HG03439 (cell line): ENCODE measurements at regions not wholly inside any gene's neighbourhood (a gene's known extent, or its start where the extent isn't known, plus 50 kb on each side); places are given as distances from the start of the nearest gene placed in this dataset.

Experiments used
- ATAC-seq: cut with Tn5 transposase; IDR thresholded peaks from one replicate; pipeline ENCODE4 v1.9.1; 2021; ENCODE audit warnings: mild to moderate bottlenecking, moderate library complexity; ENCODE audit not compliant: unreplicated experiment

DNA sequence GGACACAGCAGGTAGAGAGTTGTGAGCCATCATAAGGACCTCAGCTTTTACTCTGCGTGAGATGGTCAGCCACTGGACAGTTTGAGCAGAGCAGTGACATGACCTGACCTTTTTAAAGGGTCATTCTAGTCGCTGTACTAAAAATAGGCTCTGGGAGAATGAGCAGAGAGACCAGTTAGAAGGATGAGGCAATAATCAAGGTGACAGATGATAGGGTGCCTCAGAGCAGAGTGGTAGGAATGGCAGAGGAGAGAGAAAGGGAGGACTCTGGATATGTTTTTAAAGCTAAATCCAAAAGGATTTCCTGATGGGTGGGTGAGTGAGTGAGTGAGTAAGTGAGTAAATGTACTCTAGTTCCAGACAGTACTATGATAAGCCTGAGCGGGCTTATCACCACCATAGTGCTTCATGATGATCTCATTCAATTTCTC lies 83.6 kb upstream of the ARHGAP5 start:
- ATAC-seq: no peak

- no peak for ATAC-seq
These were observed 82.6 kb upstream of the ARHGAP5 start for GRCh38 chr14:31994391-31995033.

- no peak for ATAC-seq
These were observed 73.5 kb upstream of the ARHGAP5 start for GRCh38 chr14:32003585-32003984.

- no peak for ATAC-seq
These were observed 72.8 kb upstream of the ARHGAP5 start for GRCh38 chr14:32004300-32004699.

DNA sequence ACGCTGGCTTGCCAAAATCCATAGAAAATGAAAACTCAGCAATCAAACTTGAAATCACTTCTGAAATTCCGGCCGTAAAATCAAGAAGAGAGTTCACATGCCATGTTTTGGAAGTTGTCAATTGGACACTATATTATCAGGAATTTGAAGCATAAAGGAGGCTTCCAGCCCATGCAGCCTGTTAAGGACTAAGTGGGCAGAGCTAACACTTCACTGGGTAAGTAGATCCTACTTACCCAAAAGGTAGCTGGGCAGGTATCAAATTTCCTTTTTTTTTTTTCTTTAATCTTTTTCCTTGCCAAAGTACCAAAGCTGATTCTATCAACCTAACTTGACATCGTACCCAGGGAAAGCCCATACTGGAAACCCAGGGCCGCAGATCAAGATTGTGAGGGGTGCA lies 71.5 kb upstream of the ARHGAP5 start:
- no peak for ATAC-seq

DNA sequence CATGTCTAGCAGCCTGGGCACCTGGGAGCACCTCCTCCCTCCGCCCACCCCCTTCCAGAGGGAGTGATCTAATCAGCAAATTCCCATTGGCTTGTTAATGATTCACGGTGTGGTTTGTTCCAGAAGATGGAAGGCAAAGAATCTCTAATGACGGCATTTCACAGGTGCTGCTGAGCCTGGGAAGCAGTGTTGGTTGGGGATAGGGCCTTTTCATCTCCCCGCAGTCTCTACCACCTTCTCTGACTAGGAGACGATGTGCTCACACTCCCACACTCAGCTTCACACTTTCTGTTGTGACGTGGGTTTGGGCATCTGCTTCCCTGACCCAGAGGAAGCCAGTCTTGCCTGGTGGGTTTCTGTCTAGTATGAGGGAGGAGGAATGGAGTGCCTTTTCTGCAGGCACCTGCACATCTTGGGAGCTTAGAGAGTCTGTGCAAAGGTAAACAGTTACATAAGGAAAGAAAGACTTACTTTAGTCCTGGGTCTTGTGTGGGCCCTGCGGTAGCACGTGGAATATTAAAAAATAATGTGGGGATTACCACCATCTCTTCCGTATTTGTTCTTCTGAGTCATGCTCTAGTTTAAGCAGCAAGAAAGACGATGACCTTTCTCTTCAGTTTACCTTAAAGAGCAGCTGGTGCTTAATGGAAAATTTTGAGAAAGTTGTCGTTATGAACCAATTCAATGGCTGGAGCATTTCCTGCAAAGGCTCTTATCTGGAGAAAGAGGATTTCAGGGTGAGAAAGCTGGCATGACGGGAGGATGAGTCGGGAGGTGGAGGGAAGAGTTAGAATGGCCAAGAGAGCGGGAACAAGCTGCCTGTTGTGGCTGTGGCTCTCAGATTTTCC lies 70.6 kb upstream of the ARHGAP5 start:
- ATAC-seq: no peak

GRCh38 chr14:32007755-32008362 lies 69.2 kb upstream of the ARHGAP5 start:
- ATAC-seq: no peak

DNA sequence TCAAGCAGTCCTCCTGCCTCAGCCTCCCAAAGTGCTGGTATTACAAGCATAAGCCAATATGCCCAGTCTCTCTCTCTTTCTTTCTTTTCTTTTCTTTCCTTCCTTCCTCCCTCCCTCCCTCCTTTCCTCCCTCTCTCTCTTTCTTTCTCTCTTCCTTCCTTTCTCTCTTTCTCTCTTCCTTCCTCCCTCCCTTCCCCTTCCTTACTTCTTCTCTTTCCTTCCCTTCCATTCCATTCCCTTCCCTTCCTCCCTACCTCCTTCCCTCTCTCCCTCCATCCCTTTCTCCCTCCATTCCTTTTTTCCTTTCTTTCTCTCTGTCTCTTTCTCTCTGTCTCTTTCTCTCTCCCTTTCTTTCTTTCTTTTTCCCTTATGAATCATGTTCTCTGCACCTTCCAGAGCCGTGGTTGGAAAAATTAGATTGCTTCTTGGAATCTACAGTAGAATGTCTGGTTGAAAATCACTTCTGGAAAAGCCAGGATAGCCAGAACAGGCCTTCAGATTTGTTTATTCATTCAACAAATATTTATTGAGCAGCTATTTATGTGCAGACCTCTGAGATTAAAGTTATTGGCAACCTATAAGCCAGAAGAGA lies 68.4 kb upstream of the ARHGAP5 start:
- no peak for ATAC-seq

DNA sequence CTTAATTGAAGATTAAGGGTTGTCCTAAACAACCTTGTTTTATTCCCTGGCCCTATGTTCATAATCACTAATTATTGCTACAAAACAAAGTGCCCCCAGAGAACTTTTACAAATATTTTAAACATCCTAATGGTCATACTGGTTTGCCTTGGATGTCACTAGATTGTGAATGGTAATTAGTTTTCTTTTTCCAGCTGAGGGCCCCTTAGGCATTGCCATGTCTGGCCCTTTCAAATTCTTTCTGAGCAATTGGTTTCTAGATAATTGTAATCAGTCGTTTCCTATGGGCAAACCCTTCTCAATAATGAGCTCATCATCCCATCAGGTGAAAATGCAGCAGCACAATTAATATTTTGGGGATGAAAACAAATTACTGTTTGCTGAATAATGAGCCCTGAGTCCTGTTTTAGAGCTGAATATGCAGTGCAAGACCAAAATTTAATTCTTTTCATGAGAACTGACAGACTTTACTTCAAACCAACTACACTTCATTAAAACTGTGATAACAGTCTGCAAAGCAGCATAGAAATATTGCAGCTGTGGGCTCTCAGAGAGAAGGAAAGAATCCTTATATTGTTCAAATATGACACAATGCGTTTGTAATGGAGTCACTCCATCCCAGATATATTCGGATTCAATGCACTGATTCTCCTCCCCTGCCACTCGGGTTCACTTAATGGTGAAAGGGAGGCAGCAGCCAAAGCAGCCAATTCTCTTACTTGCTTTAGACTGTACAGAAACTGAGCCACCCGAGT lies 67.7 kb upstream of the ARHGAP5 start:
- ATAC-seq: no peak

DNA sequence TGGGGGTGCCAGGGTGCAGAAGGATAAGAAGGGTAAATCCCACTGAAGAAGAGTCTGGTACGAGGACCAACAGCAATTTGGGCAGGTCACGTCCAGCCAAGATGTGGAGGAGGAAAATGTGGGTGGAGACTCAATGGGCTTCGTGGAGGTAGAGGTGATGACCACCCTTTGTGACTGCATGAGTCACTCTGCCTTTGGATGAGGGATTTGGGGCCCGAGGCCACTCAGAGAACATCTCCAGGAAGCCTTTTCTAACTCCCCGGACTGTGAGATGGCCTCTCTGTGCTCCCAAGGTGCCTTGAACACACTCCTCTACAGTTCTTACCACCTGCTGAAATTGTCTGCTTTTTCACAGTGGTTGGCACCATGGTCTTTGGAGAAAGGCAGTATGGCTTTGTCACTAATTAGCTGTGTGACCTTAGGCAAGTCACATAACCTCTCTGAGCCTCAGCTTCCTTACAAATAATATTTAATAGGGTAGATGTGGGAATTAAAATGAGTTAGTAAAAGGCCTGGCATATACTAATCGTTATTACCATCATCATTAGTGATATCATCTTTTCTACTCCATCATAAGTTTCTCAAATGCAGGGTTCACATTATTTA lies 67.0 kb upstream of the ARHGAP5 start:
- ATAC-seq: no peak

DNA sequence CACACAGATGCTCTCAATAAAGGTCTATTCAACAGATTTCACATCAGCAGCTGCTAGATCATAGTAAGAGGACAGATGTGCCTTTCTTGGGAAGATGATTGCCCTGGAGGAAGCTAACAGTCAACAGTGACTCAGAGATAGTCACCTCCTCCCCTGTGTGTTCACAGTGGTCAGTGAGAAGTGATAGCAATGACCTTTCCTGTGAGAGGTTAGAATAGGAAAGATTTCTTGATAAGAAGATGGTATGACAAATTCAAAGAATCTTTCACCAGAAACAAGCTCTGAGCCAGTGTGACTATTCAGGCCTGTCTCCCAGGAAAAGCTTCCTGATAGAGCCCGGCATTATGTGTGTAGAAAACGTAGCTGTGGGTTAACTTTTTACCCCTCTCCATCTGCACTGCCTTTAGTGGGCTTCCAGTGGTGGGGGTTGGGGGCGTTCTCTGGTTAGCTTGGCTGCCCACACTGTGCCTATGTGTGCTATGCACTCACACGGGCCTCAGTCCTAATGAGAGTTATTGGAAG lies 66.4 kb upstream of the ARHGAP5 start:
- no peak for ATAC-seq

GRCh38 chr14:32011225-32011624 lies 65.9 kb upstream of the ARHGAP5 start:
- ATAC-seq: no peak

- no peak for ATAC-seq
These were observed 65.0 kb upstream of the ARHGAP5 start for GRCh38 chr14:32012062-32012461.

DNA sequence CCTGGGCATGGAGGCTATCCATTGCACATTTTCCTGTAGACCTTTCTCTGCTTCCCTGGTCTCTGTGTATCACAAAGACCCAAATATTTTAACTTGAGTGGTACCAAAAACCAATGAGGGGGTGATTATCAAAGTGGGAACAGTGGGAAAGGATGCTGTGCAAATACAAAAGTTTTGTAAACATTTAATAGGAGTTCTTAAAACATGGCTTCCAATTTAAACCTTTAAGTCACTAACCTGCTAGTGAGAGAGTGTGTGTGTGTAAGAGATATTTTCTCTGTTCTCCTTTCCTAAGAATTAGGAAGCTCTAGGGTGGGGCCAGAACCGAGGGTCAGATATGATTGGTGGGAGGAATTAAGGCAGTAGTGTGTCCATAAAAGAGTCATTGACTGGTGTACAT lies 64.5 kb upstream of the ARHGAP5 start:
- ATAC-seq: no peak

GRCh38 chr14:32013083-32013482 lies 64.0 kb upstream of the ARHGAP5 start:
- ATAC-seq: no peak

- ATAC-seq: no peak
These were observed 63.0 kb upstream of the ARHGAP5 start for GRCh38 chr14:32014057-32014456.

DNA sequence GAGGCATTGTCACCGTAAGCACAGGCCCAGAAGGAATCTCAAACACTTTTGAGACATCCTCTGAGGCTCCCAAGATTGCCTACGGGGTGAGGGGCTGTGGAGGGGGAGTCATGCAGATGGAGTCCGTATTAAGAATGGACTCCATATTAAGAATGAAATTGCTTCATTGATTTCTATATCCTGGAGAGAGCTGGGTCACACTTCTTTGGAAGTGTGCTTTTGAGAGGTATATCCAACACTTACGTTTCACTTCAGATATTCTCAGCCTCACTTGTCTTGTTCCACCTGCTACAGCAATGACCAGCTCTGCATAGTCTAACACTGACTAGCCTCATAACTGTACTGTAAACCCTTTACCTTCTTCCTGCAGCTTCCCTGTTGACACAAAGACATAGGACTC lies 62.6 kb upstream of the ARHGAP5 start:
- ATAC-seq: no peak

DNA sequence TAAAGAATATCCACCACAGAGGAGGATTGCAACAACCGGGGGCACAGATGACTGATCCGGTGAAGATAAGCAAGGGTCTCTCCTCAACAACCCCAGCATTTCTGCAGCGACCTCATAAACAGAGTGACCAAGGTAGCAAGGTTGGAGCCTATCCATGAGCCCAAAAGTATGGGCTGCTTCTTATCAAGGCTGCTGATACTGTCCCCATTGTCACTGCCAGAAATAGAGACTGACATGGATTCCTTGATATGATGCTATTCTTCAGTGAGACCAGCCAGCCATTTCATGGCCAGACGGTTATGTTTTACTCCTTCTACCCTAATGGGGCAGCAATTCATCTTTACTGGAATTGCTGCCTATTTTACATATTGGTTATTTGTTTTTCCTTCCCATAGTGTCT lies 61.9 kb upstream of the ARHGAP5 start:
- ATAC-seq: no peak

DNA sequence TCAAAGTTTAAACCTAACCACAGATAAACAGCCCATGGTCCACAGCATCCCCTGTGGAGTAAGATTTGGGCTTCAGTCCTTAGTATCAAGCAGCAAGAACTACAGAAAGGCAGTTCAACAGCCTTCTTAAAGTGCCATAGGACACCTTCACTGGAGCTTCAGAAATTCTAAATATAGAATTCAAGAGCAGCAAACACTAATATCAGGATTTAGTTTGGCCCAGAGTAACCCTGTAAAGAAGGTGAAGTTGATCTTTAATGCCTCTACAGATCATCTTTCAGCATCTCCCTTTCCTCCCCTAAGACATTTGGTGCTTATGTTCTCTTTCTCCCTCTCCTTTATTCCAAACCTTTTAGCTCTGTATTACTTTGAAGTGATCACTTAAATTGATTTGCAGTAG lies 59.5 kb upstream of the ARHGAP5 start:
- no peak for ATAC-seq

- ATAC-seq: no peak
These were observed 58.6 kb upstream of the ARHGAP5 start for GRCh38 chr14:32018391-32019092.
